B cell (primary cell): ENCODE measurements at regions not wholly inside any gene's neighbourhood (a gene's known extent, or its start where the extent isn't known, plus 50 kb on each side); places are given as distances from the start of the nearest gene placed in this dataset.

Experiments used
- ATAC-seq: fragments of 200-7000 bp; cut with Tn5 transposase; one replicate; pipeline ENCODE4 v1.10.0; 2021; ENCODE audit warnings: low read depth, mild to moderate bottlenecking, moderate number of reproducible peaks, moderate library complexity
- CTCF ChIA-PET: fragments of 350-600 bp; sonication (Branson Sonifier 250); formaldehyde crosslinking; loops from one replicate; lab custom pipeline; 2021; ENCODE audit warnings: antibody characterized with exemption, inconsistent platforms; lab: Charles Lee
- POLR2A ChIA-PET: fragments of 350-600 bp; sonication (Branson Sonifier 250); formaldehyde crosslinking; loops from one replicate; lab custom pipeline; 2021; ENCODE audit warnings: antibody characterized with exemption; lab: Charles Lee
- DNase-seq: peaks from one replicate; pipeline ENCODE4 v3.0.0; 2013
- H2AFZ ChIP-seq: 2 replicates; pipeline ENCODE4 v1.6.1; 2012; ENCODE audit warnings: mild to moderate bottlenecking, low read depth, low read length; ENCODE audit not compliant: insufficient read depth, poor library complexity, severe bottlenecking
- H3K27ac ChIP-seq, 2 donors: 1 replicate in 1 of 2; 2 replicates in 1 of 2; pipeline ENCODE4 v1.5.1; 2012 to 2013; ENCODE audit warnings: low read length in 2 of 2, mild to moderate bottlenecking in 2 of 2, moderate library complexity in 1 of 2
- H3K27me3 ChIP-seq, 4 experiments: fragments of 200-600 bp in 1 of 4; sonication (generic) in 1 of 4; replicated peaks in 1 of 4; 1 replicate in 2 of 4; 2 replicates in 2 of 4; pipeline versions ENCODE4 v1.6.1 to v1.7.0; 2013 to 2016; ENCODE audit warnings: low read length in 3 of 4, mild to moderate bottlenecking in 2 of 4, mixed read lengths in 1 of 4, moderate library complexity in 1 of 4; ENCODE audit not compliant: insufficient read depth in 4 of 4, control insufficient read depth in 3 of 4; ENCODE audit errors: control extremely low read depth in 1 of 4
- H3K36me3 ChIP-seq, 2 experiments: replicated peaks in 1 of 2; 1 replicate in 1 of 2; 2 replicates in 1 of 2; pipeline versions ENCODE4 v1.6.1 to v1.7.1; 2013; ENCODE audit warnings: low read length in 1 of 2; ENCODE audit not compliant: insufficient read depth in 2 of 2, control insufficient read depth in 1 of 2; ENCODE audit errors: control extremely low read depth in 1 of 2, extremely low read depth in 1 of 2
- H3K4me1 ChIP-seq, 2 donors: fragments of 200-600 bp in 1 of 2; sonication (generic) in 1 of 2; 1 replicate in 1 of 2; 2 replicates in 1 of 2; pipeline versions ENCODE4 v1.5.1 to v1.6.1; 2013 to 2017; ENCODE audit warnings: low read length in 2 of 2; ENCODE audit not compliant: control insufficient read depth in 2 of 2, insufficient read depth in 2 of 2
- H3K4me2 ChIP-seq: replicated peaks from 2 replicates; pipeline ENCODE3; 2012; ENCODE audit warnings: mild to moderate bottlenecking, low read depth, low read length; ENCODE audit not compliant: poor library complexity, severe bottlenecking
- H3K4me3 ChIP-seq, 5 experiments: fragments of 200-600 bp in 1 of 5; sonication (generic) in 1 of 5; 1 replicate in 3 of 5; 2 replicates in 2 of 5; pipeline versions ENCODE4 v1.5.1 to v1.7.0; 2011 to 2016; ENCODE audit warnings: low read length in 4 of 5, mild to moderate bottlenecking in 4 of 5, low read depth in 2 of 5, control low read depth in 1 of 5, moderate library complexity in 1 of 5; ENCODE audit not compliant: insufficient read depth in 1 of 5; ENCODE audit errors: control extremely low read depth in 1 of 5, extremely low read depth in 1 of 5
- H3K79me2 ChIP-seq: fragments of 200-600 bp; sonication (generic); one replicate; pipeline ENCODE4 v1.6.0; 2016; ENCODE audit warnings: low read length; ENCODE audit not compliant: control insufficient read depth, insufficient read depth
- H3K9ac ChIP-seq: fragments of 200-600 bp; sonication (generic); 2 replicates; pipeline ENCODE4 v1.6.1; 2017; ENCODE audit warnings: mild to moderate bottlenecking, low read length, moderate library complexity
- H3K9me3 ChIP-seq, 3 donors: one replicate each; pipeline versions ENCODE4 v1.6.1 to v1.7.1; 2013; ENCODE audit warnings: low read length in 2 of 3; ENCODE audit not compliant: control insufficient read depth in 2 of 3, insufficient read depth in 1 of 3; ENCODE audit errors: control extremely low read depth in 1 of 3
- H4K20me1 ChIP-seq: 2 replicates; pipeline ENCODE4 v1.6.0; 2012; ENCODE audit warnings: mild to moderate bottlenecking, low read length; ENCODE audit not compliant: insufficient read depth, control insufficient read depth, poor library complexity, severe bottlenecking
- H3K27ac Mint-ChIP-seq: one replicate; pipeline ENCODE4 v1.8.0; 2021; ENCODE audit warnings: mixed read lengths
- H3K27me3 Mint-ChIP-seq: one replicate; pipeline ENCODE4 v1.8.0; 2021; ENCODE audit warnings: mixed read lengths
- H3K4me1 Mint-ChIP-seq: one replicate; pipeline ENCODE4 v1.8.0; 2021; ENCODE audit warnings: mixed read lengths
- H3K4me3 Mint-ChIP-seq: one replicate; pipeline ENCODE4 v1.8.0; 2021; ENCODE audit warnings: mixed read lengths
- H3K9me3 Mint-ChIP-seq: one replicate; pipeline ENCODE4 v1.8.0; 2022; ENCODE audit warnings: mixed read lengths; ENCODE audit not compliant: insufficient read depth
- EZH2 ChIP-seq: IDR thresholded peaks from 2 replicates; pipeline ENCODE4 v1.6.1; 2012; ENCODE audit warnings: borderline replicate concordance, low read depth, mild to moderate bottlenecking, moderate library complexity, low read length; ENCODE audit not compliant: insufficient read depth, poor library complexity, severe bottlenecking
- WGBS: methylation state at CpG from one replicate; pipeline ENCODE4 v1.1.5; 2013; ENCODE audit warnings: missing lambda C conversion rate; ENCODE audit not compliant: insufficient coverage; 5-methylcytosine and 5-hydroxymethylcytosine counted together
- intact Hi-C: fragments of 100-400 bp; cut with micrococcal nuclease; formaldehyde crosslinking; loops from one replicate; pipeline ENCODE4 v1.10.0; 2022
- TF ChIP-seq, protein P1 (sequence below): fragments of 200-600 bp; IDR thresholded peaks from one replicate; pipeline ENCODE4 v1.8.0; 2022; ENCODE audit warnings: antibody characterized with exemption, mild to moderate bottlenecking

DNA sequence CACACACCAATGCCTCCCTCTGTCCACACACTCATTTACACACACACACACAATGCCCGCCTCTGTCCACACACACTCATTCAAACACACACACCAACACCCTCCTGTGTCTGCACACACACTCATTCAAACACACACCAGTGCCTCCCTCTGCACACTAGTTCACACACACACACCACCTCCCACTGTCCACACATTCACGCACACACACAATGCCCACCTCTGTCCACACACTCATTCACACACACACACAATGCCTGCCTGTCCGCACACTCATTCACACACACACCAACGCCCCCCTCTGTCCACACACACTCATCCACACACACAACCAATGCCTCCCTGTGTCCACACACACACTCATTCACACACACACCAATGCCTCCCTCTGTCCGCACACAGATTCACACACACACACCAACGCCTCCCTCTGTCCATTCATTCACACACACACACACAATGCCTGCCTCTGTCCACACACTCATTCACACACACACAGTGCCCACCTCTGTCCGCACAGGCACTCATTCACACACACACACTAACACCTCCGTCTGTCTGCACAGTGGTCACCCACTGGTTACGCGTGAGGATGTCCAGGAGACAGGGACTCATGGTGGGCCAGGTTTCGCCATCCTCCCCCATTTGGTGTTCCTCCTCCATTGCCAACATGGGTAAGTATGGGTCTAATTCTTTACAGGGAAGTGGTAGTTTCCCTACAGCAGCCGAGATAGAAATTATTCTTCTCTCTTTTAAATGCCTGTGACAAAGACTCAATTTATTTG, 62.4 kb upstream of the THBS2 start:
- Histone ChIP-seq H3K4me1 (no peaks in the 10 kb centered on the region), H3K27me3 (no peaks in the 10 kb centered on the region), H3K9ac (no peak overlapping the region), H3K4me3 (no peak overlapping the region), H3K9me3 (peaks cover 0 to 4% (median 0%) of the 10 kb centered on the region in 3 donors), H3K4me2 (no peak overlapping the region), H3K36me3 (no peaks in the 10 kb centered on the region), H4K20me1 (no peaks in the 10 kb centered on the region), H3K79me2 (no peaks in the 10 kb centered on the region), H3K27ac (no peak overlapping the region), H2AFZ (no peak overlapping the region)
- Mint-ChIP-seq H3K27me3 (no peaks in the 10 kb centered on the region), H3K4me1 (no peaks in the 10 kb centered on the region), H3K27ac (no peak overlapping the region), H3K9me3 (no peaks in the 10 kb centered on the region), H3K4me3 (no peak overlapping the region)
- intact Hi-C loops, result no loop called here
- DNase-seq, result no peak
- ATAC-seq, result no peak
- TF ChIP-seq EZH2, result no peak
- TF ChIP-seq, protein P1, sequence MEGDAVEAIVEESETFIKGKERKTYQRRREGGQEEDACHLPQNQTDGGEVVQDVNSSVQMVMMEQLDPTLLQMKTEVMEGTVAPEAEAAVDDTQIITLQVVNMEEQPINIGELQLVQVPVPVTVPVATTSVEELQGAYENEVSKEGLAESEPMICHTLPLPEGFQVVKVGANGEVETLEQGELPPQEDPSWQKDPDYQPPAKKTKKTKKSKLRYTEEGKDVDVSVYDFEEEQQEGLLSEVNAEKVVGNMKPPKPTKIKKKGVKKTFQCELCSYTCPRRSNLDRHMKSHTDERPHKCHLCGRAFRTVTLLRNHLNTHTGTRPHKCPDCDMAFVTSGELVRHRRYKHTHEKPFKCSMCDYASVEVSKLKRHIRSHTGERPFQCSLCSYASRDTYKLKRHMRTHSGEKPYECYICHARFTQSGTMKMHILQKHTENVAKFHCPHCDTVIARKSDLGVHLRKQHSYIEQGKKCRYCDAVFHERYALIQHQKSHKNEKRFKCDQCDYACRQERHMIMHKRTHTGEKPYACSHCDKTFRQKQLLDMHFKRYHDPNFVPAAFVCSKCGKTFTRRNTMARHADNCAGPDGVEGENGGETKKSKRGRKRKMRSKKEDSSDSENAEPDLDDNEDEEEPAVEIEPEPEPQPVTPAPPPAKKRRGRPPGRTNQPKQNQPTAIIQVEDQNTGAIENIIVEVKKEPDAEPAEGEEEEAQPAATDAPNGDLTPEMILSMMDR, result no peak
- WGBS, result 89% methylated on average over 7 of the region's 12 CpGs
- ChIA-PET CTCF (no interaction called here), POLR2A (no interaction called here)

DNA sequence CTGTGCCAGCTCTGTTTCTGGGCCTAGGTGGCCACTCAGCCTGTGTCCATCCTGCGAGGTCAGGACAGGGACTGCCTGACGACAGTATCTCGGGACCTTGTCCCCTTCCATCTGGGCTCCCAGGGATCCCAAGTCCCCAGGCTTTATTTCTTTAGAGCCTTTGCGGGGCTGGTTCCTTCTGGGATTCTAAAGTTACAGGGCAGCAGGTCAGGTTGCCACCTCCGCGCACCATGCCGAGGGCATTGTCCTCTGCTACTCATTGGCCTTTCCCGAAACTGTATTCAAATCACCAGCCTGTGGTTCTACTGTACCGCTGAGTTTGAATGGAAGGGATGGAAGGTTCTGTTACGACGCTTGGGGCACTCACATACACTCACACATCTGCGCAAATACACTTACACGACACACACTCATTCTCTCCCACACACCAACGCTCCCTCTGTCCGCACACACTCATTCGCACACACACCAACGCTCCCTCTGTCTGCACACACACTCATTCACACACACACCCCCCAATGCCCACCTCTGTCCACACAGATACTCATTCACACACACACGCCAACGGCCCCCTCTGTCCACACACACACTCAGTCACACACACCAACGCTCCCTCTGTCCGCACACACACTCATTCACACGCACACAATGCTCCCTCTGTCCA, 59.8 kb upstream of the THBS2 start:
- Mint-ChIP-seq H3K4me3 (no peak overlapping the region), H3K27me3 (no peaks in the 10 kb centered on the region), H3K4me1 (no peaks in the 10 kb centered on the region), H3K9me3 (no peaks in the 10 kb centered on the region), H3K27ac (no peak overlapping the region)
- Histone ChIP-seq H3K4me2 (no peak overlapping the region), H3K27ac (no peak overlapping the region), H3K4me1 (no peaks in the 10 kb centered on the region), H3K4me3 (no peak overlapping the region), H3K9me3 (peaks cover 0 to 4% (median 0%) of the 10 kb centered on the region in 3 donors), H3K9ac (no peak overlapping the region), H3K36me3 (no peaks in the 10 kb centered on the region), H2AFZ (no peak overlapping the region), H3K27me3 (no peaks in the 10 kb centered on the region), H3K79me2 (no peaks in the 10 kb centered on the region), H4K20me1 (no peaks in the 10 kb centered on the region)
- ATAC-seq, result no peak
- 89% methylated on average over 22 of the region's 22 CpGs for WGBS
- ChIA-PET POLR2A (no interaction called here), CTCF (no interaction called here)
- no peak for DNase-seq
- TF ChIP-seq, protein P1, result no peak
- no peak for TF ChIP-seq EZH2
- intact Hi-C loops, result no loop called here
